ENCODE measurements at regions not wholly inside any gene's neighbourhood (a gene's known extent, or its start where the extent isn't known, plus 50 kb on each side); places are given as distances from the start of the nearest gene placed in this dataset.

DNA sequence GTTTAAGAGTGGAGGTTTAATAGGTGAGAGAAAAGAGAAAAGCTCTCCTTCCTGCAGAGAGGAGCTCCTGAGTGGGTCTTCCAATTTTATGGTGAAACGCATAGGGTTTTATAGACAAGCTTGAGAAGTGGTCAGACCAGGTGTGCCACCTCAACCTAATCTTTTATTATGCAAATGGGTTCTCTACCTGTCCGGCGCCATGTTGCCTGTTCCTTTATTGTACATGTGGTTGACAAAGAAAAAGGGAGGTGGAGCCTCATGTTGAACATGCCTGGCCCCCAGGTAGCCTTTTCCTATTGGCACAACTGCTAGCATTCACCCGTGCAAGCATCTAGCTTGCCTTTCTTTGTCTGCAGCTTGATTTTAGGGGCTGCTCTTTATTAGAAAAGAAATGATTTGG, 115.9 kb upstream of the F13A1 start:
- RAD21 ChIA-PET (ENCODE audit: low non-redundant PET in 1 of 2, low total read pairs in 2 of 2, uncharacterized antibody in 2 of 2, unreplicated experiment in 2 of 2) = no interaction called here
- Histone ChIP-seq H3K4me1 (ENCODE audit: control insufficient read depth in 1 of 2, insufficient read depth in 2 of 2, low read length in 2 of 2) (no peaks in the 10 kb centered on the region), H3K4me2 (ENCODE audit: low read length) (no peak overlapping the region), H3K4me3 (replicated peaks in 1 of 2; ENCODE audit: low read depth in 1 of 2, low read length in 2 of 2) (no peak overlapping the region), H3K79me2 (ENCODE audit: insufficient read depth, low read length) (no peaks in the 10 kb centered on the region), H3K27me3 (ENCODE audit: insufficient read depth, low read length) (peaks cover 28% of the 10 kb centered on the region), H3K9ac (ENCODE audit: low read length) (no peak overlapping the region), H3K9me2 (ENCODE audit: insufficient read depth) (no peaks in the 10 kb centered on the region), H3K36me3 (ENCODE audit: control insufficient read depth in 1 of 2, insufficient read depth in 2 of 2, low read length in 2 of 2) (no peaks in the 10 kb centered on the region), H4K20me1 (ENCODE audit: insufficient read depth) (no peaks in the 10 kb centered on the region), H3K27ac (ENCODE audit: low read depth, low read length) (no peak overlapping the region), H2AFZ (ENCODE audit: low read depth, low read length, poor library complexity, severe bottlenecking) (no peak overlapping the region), H3K9me3 (ENCODE audit: control insufficient read depth in 1 of 2, insufficient read depth in 1 of 2, low read depth in 1 of 2, low read length in 2 of 2) (no peaks in the 10 kb centered on the region)
- BruUV-seq (replicated peaks) = no TSS peak
- no peak for ATAC-seq
- CTCF ChIA-PET = no interaction called here
- TF ChIP-seq MAX (IDR thresholded peaks at IDR 0.05) (no peak), ATF3 (IDR thresholded peaks at IDR 0.05) (no peak), ZFX (IDR thresholded peaks at IDR 0.05) (no peak), YY1 (IDR thresholded peaks at IDR 0.05; ENCODE audit: extremely low read depth, insufficient replicate concordance, low read depth, low read length) (no peak), SIN3A (IDR thresholded peaks at IDR 0.05; ENCODE audit: low read depth) (no peak), EZH2 (IDR thresholded peaks at IDR 0.05) (no peak), CTCF (IDR thresholded peaks at IDR 0.05 in 2 of 3, conservative IDR thresholded peaks at IDR 0.05 in 1 of 3; ENCODE audit: borderline replicate concordance in 1 of 3, insufficient read depth in 1 of 3, low read depth in 2 of 3, low read length in 2 of 3) (no peak)
- TF ChIP-seq, protein P1, sequence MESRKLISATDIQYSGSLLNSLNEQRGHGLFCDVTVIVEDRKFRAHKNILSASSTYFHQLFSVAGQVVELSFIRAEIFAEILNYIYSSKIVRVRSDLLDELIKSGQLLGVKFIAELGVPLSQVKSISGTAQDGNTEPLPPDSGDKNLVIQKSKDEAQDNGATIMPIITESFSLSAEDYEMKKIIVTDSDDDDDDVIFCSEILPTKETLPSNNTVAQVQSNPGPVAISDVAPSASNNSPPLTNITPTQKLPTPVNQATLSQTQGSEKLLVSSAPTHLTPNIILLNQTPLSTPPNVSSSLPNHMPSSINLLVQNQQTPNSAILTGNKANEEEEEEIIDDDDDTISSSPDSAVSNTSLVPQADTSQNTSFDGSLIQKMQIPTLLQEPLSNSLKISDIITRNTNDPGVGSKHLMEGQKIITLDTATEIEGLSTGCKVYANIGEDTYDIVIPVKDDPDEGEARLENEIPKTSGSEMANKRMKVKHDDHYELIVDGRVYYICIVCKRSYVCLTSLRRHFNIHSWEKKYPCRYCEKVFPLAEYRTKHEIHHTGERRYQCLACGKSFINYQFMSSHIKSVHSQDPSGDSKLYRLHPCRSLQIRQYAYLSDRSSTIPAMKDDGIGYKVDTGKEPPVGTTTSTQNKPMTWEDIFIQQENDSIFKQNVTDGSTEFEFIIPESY (IDR thresholded peaks at IDR 0.05; ENCODE audit: extremely low read depth, insufficient replicate concordance, low read length) = no peak
- no peak for DNase-seq (ENCODE audit: low read depth, low spot score)
- POLR2A ChIA-PET = no interaction called here
- intact Hi-C loops (cut with micrococcal nuclease) = no loop called here

Data from HCT116 (cell line).